ENCODE measurements at regions not wholly inside any gene's neighbourhood (a gene's known extent, or its start where the extent isn't known, plus 50 kb on each side); places are given as distances from the start of the nearest gene placed in this dataset.

DNA sequence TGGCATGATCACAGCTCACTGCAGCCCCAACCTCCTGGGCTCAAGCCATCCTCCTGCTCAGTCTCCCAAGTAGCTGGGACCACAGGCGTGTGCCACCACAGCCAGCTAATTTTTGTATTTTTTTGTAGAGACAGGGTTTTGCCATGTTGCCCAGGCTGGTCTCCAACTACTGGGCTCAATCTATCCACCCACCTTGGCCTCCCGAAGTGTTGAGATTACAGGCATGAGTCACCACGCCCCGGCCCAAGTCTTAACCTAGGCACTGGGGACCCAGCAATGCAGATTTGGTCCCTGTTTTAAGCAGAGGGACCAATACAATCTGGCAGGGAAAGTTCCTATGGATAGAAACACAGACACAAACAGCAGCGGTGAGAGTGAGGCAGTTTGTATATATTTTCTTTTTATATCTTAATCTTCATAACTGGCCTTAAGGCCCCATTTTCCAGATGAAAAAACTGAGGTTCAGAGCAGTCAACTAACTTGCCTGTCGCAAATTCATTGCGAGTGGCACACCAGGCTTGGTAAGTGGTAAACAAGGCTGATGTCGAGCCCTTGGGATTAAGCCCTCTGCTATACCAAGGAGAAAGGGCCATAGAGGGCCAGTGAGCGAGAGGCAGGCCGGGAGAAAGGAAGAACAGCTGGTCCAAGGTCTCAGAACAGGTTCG, 77.8 kb upstream of the TINAGL1 start:
- TF ChIP-seq, protein P1, sequence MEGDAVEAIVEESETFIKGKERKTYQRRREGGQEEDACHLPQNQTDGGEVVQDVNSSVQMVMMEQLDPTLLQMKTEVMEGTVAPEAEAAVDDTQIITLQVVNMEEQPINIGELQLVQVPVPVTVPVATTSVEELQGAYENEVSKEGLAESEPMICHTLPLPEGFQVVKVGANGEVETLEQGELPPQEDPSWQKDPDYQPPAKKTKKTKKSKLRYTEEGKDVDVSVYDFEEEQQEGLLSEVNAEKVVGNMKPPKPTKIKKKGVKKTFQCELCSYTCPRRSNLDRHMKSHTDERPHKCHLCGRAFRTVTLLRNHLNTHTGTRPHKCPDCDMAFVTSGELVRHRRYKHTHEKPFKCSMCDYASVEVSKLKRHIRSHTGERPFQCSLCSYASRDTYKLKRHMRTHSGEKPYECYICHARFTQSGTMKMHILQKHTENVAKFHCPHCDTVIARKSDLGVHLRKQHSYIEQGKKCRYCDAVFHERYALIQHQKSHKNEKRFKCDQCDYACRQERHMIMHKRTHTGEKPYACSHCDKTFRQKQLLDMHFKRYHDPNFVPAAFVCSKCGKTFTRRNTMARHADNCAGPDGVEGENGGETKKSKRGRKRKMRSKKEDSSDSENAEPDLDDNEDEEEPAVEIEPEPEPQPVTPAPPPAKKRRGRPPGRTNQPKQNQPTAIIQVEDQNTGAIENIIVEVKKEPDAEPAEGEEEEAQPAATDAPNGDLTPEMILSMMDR (IDR thresholded peaks at IDR 0.05; ENCODE audit: low read depth, low read length) = no peak
- no peak for DNase-seq (ENCODE audit: extremely low read depth, low read depth)

DNA sequence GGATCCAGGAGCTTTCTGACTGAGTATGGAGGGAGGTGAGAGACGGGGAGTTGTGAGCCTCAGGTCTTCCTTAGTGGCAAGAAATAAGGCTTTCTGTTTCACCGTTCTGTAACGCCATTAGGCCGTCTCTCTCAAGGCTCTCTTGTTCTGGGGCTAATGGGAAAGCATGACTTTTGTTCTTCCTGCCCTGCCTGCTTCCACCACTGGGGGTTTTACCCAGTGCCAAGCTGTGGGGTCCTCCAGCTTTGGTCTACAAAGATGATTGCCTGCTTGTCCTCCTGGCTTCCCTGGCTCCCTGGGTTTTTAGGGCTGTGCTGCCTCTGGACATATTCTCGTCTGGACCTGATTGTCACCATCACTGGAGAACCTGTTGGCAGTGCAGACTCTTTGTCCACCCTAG, 74.8 kb upstream of the TINAGL1 start:
- TF ChIP-seq, protein P1 (IDR thresholded peaks at IDR 0.05; ENCODE audit: low read depth, low read length) = no peak; the same call in 1 of the 2 replicates
- DNase-seq (ENCODE audit: extremely low read depth, low read depth) = no peak

DNA sequence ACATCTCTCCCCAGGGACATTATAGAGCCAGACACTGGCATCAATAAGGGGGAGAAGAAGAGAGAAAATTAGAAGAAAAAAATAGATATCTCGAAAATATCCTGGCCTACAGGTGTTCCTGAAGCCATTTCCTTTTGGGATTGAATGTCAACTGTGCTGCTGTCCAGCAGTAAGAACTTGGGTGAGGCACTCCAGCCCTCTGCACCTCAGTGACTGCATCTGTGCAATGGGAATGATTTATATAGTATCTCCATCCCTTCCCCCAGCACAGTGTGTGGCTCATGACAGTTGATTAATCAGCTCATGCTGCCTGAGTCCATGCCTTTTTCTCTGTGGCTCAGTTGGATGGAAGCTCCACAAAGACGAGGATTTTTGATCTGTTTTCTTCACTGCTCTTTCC, 74.1 kb upstream of the TINAGL1 start:
- DNase-seq (ENCODE audit: extremely low read depth, low read depth) = no peak
- TF ChIP-seq, protein P1 (IDR thresholded peaks at IDR 0.05; ENCODE audit: low read depth, low read length) = no peak

DNA sequence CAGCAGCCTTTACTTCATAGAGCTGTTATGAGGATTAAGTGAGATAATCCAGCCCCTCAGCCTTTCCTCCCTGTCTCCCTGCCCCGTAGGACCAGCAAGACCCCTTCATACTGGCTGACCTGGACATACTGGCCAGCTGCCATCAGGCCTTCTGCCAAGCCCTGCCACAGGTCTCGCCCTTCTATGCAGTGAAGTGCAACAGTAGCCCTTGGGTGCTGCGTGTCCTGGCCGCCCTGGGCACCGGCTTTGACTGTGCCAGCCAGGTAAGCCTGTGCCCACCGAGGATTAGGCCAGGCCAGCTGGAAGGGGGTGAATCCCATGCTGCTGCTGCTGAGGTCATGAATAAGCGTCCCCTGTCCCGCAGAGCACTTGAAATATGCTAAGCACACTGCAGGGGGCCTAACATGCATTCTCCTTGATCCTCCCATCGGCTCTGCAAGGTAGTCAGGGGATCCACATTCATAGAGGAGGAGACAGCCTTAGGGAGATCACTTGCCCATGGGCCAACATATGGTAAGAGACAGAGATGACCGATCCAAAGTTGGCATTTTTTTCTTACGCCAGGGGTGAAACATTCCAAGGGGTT, 73.3 kb upstream of the TINAGL1 start:
- DNase-seq (ENCODE audit: extremely low read depth, low read depth) = no peak

DNA sequence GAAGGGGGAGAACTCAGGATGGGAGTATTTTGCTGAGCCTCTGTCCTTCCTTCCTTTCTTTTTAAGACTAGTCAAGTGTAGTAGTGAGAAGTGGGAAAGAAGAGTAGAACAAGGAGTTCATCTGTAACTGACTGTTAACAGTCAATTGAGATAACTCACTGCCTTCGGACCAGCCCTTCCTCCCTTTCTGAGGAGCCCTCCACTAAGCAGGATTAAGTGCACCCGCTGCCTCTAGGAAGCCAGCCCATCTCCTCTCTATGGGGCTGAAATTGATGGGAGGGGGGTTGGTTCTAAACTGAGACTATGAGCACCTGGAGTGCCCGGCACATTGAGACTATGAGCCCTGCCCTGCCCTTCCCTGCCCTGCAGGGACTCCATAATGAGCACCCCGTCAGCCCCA, 72.7 kb upstream of the TINAGL1 start:
- TF ChIP-seq, protein P1 (IDR thresholded peaks at IDR 0.05; ENCODE audit: low read depth, low read length) = no peak
- DNase-seq (ENCODE audit: extremely low read depth, low read depth) = no peak

More for the DNA sequence above, 73.3 kb upstream of the TINAGL1 start:
- TF ChIP-seq, protein P1 (IDR thresholded peaks at IDR 0.05; ENCODE audit: low read depth, low read length) = no peak

DNA sequence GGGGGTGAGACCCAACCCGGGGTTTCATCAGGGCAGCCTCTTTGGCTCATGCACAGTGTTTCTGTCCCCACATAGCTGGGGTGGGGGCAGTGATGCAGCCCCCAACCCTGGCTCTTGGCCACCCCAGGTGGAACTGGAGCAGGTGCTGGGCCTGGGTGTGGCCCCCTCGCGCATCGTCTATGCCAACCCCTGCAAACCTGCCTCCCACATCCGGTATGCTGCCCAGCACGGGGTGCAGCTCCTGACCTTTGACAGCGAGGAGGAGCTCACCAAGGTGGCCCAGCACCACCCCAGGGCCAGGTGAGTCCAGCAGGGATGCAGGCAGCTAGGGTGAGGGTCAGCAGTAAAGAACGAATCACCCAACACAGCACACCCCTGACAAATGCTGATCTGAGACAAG, 72.3 kb upstream of the TINAGL1 start:
- DNase-seq (ENCODE audit: extremely low read depth, low read depth) = no peak
- TF ChIP-seq, protein P1 (IDR thresholded peaks at IDR 0.05; ENCODE audit: low read depth, low read length) = no peak

DNA sequence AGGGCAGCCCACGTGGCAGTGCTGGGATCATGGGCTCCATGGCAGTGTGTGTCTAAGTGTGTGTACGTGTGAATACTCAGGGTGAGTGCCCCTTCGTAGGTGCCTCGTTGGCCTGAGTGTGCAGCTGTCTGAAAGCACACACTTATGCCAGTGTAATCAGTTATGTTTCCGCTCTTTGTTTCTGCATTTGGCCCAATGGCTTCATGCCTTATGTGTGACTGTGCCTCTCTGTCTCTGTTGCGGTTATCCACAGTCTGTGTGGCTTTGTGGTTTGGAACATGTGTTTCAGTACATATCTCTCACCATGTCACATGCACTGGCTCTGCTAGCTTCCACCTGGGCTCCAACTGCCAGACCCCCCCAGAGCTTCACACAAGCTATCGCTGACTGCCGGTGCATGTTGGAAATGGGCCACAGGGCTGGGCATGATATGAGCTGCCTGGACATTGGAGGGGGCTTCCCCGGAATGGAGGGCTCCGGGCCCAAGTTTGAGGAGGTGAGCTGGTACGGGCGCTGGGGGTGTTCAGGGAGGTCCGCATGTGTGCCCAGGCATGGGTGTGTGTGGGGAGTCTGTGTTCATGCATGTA, 70.3 kb upstream of the TINAGL1 start:
- DNase-seq (ENCODE audit: extremely low read depth, low read depth) = peak; percentile 29
- TF ChIP-seq, protein P1 (IDR thresholded peaks at IDR 0.05; ENCODE audit: low read depth, low read length) = no peak
